ENCODE measurements at regions not wholly inside any gene's neighbourhood (a gene's known extent, or its start where the extent isn't known, plus 50 kb on each side); places are given as distances from the start of the nearest gene placed in this dataset.

DNA sequence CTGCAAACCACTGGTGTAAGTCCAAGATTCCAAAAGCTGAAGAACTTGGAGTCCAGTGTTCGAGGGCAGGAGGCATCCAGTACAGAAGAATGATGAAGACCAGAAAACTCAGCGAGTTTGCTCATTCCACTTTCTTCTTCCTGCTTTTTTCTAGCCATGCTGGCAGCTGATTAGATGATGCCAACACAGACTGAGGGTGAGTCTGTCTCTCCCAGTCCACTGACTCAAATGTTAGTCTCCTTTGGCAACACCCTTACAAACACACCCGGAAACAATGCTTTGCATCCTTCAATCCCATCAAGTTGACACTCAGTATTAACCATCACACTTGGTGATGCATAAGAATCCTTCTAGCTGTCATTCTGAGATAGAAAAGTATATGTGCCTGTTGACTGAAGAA is 1504.6 kb downstream of the EFNB2 start:
- TF ChIP-seq, protein P1, sequence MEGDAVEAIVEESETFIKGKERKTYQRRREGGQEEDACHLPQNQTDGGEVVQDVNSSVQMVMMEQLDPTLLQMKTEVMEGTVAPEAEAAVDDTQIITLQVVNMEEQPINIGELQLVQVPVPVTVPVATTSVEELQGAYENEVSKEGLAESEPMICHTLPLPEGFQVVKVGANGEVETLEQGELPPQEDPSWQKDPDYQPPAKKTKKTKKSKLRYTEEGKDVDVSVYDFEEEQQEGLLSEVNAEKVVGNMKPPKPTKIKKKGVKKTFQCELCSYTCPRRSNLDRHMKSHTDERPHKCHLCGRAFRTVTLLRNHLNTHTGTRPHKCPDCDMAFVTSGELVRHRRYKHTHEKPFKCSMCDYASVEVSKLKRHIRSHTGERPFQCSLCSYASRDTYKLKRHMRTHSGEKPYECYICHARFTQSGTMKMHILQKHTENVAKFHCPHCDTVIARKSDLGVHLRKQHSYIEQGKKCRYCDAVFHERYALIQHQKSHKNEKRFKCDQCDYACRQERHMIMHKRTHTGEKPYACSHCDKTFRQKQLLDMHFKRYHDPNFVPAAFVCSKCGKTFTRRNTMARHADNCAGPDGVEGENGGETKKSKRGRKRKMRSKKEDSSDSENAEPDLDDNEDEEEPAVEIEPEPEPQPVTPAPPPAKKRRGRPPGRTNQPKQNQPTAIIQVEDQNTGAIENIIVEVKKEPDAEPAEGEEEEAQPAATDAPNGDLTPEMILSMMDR (IDR thresholded peaks at IDR 0.05; ENCODE audit: low read length) = no peak
- TF ChIP-seq EZH2 (IDR thresholded peaks at IDR 0.05; ENCODE audit: borderline replicate concordance, low read length) = no peak
